HepG2 (cell line): ENCODE measurements at regions not wholly inside any gene's neighbourhood (a gene's known extent, or its start where the extent isn't known, plus 50 kb on each side); places are given as distances from the start of the nearest gene placed in this dataset.

Experiments
- ATAC-seq: fragments of 200-7000 bp; cut with Tn5 transposase; 3 replicates; pipeline ENCODE4 v1.9.1; 2020; ENCODE audit warnings: mild to moderate bottlenecking, moderate library complexity
- BruUV-seq: library from RNA; stranded (reverse); fragments of 400-500 nt; replicated peaks from 2 replicates; lab custom pipeline; 2021; lab: Mats Ljungman, UMichigan
- CTCF ChIA-PET: fragments of 300-600 bp; formaldehyde crosslinking; extraction: SDS; loops from one replicate; lab custom pipeline; 2021; ENCODE audit warnings: low total read pairs, inconsistent platforms, low intra/inter-chr PET ratio; lab: Yijun Ruan, JAX
- POLR2A ChIA-PET: fragments of 350-600 bp; sonication (Branson Sonifier 250); formaldehyde crosslinking; loops from one replicate; lab custom pipeline; 2020; ENCODE audit warnings: antibody characterized with exemption, inconsistent platforms; lab: Yijun Ruan, JAX
- DNase-seq: peaks from one replicate; pipeline ENCODE4 v3.0.0-alpha.2; 2015; ENCODE audit warnings: low spot score
- FAIRE-seq: peaks from 3 replicates; lab custom pipeline; 2011; peaks lifted over from hg19 to GRCh38; lab: Jason Lieb, UNC
- H2AFZ ChIP-seq: one replicate; pipeline ENCODE4 v1.6.1; 2011; ENCODE audit warnings: low read length, inconsistent platforms
- H3K27ac ChIP-seq: fragments of 300-600 bp; 3 replicates; pipeline ENCODE4 v1.8.0; 2011; ENCODE audit warnings: mixed run types, mild to moderate bottlenecking, mixed read lengths, low read length, inconsistent platforms; ENCODE audit not compliant: insufficient read depth; ENCODE audit errors: extremely low read length
- H3K27me3 ChIP-seq, 2 experiments: fragments of 200-600 bp in 1 of 2; 2 replicates in 1 of 2; 3 replicates in 1 of 2; pipeline versions ENCODE4 v1.6.0 to v1.8.0; 2011; ENCODE audit warnings: low read length in 2 of 2, mild to moderate bottlenecking in 2 of 2, moderate library complexity in 2 of 2, inconsistent platforms in 1 of 2; ENCODE audit not compliant: insufficient read depth in 2 of 2, control insufficient read depth in 1 of 2
- H3K36me3 ChIP-seq, 2 experiments: fragments of 200-600 bp in 1 of 2; replicated peaks in 1 of 2; 2 replicates in 1 of 2; 3 replicates in 1 of 2; pipeline versions ENCODE4 v1.5.1 to v1.8.0; 2011; ENCODE audit warnings: low read length in 2 of 2, inconsistent platforms in 1 of 2; ENCODE audit not compliant: insufficient read depth in 2 of 2, control insufficient read depth in 1 of 2
- H3K4me1 ChIP-seq: 2 replicates; pipeline ENCODE4 v1.5.1; 2012; ENCODE audit warnings: low read length, inconsistent platforms; ENCODE audit not compliant: insufficient read depth
- H3K4me2 ChIP-seq: 2 replicates; pipeline ENCODE4 v1.6.0; 2011; ENCODE audit warnings: low read depth, low read length, inconsistent platforms
- H3K4me3 ChIP-seq, 3 experiments: fragments of 200-600 bp in 1 of 3; sonication (generic), shearing (Covaris generic) in 1 of 3; replicated peaks in 1 of 3; 2 replicates each; pipeline ENCODE4 v1.5.1; 2011 to 2016; ENCODE audit warnings: low read length in 3 of 3, inconsistent platforms in 2 of 3, low read depth in 2 of 3, mild to moderate bottlenecking in 2 of 3, control low read depth in 1 of 3, mixed read lengths in 1 of 3; ENCODE audit not compliant: insufficient read depth in 1 of 3
- H3K79me2 ChIP-seq: one replicate; pipeline ENCODE4 v1.6.1; 2011; ENCODE audit warnings: low read length, inconsistent platforms; ENCODE audit not compliant: insufficient read depth
- H3K9ac ChIP-seq: 2 replicates; pipeline ENCODE4 v1.6.0; 2011; ENCODE audit warnings: mild to moderate bottlenecking, low read depth, low read length, inconsistent platforms; ENCODE audit not compliant: insufficient read depth
- H3K9me3 ChIP-seq: 2 replicates; pipeline ENCODE4 v1.5.1; 2012; ENCODE audit warnings: mild to moderate bottlenecking, low read length
- H4K20me1 ChIP-seq: 2 replicates; pipeline ENCODE4 v1.6.0; 2011; ENCODE audit warnings: inconsistent platforms, mild to moderate bottlenecking, low read length, moderate library complexity; ENCODE audit not compliant: insufficient read depth
- ATF7 ChIP-seq, 2 experiments: fragments of 450-650 bp in 1 of 2; sonication (generic) in 1 of 2; formaldehyde crosslinking in 1 of 2; IDR thresholded peaks; 2 replicates each; pipeline versions ENCODE4 v1.4.0 to v1.6.1; 2016 to 2020; ENCODE audit warnings: antibody characterized with exemption in 1 of 2, mild to moderate bottlenecking in 1 of 2, missing genetic modification reagents in 1 of 2
- REL ChIP-seq: sonication (generic); formaldehyde crosslinking; conservative IDR thresholded peaks from 2 replicates; pipeline ENCODE4 v1.8.0; 2022; ENCODE audit warnings: mild to moderate bottlenecking, missing genetic modification reagents, moderate library complexity
- STAG1 ChIP-seq: sonication (generic); formaldehyde crosslinking; IDR thresholded peaks from 2 replicates; pipeline ENCODE4 v1.4.0; 2020; ENCODE audit warnings: missing genetic modification reagents
- WGBS: methylation state at CpG from one replicate; pipeline ENCODE4 v1.1.6; 2017; ENCODE audit warnings: low lambda C conversion rate; 5-methylcytosine and 5-hydroxymethylcytosine counted together
- in situ Hi-C: cut with HindIII; loops from 2 replicates; pipeline ENCODE4 v1.10.0; 2017; ENCODE audit warnings: low pct_unique_long_range_greater_than_20kb; ENCODE audit not compliant: extremely low pct_ligation_motif_present
- intact Hi-C: fragments of 100-400 bp; cut with micrococcal nuclease; formaldehyde crosslinking; loops from one replicate; pipeline ENCODE4 v1.10.0; 2022; ENCODE audit not compliant: unreplicated experiment
- TF ChIP-seq, protein P1 (sequence below): sonication (generic); formaldehyde crosslinking; IDR thresholded peaks from 2 replicates; pipeline ENCODE4 v1.4.0; 2020; ENCODE audit warnings: missing genetic modification reagents
- TF ChIP-seq, protein P2 (sequence below): sonication (generic); formaldehyde crosslinking; IDR thresholded peaks from 2 replicates; pipeline ENCODE4 v1.5.0; 2020; ENCODE audit warnings: mild to moderate bottlenecking, missing genetic modification reagents, moderate library complexity

DNA sequence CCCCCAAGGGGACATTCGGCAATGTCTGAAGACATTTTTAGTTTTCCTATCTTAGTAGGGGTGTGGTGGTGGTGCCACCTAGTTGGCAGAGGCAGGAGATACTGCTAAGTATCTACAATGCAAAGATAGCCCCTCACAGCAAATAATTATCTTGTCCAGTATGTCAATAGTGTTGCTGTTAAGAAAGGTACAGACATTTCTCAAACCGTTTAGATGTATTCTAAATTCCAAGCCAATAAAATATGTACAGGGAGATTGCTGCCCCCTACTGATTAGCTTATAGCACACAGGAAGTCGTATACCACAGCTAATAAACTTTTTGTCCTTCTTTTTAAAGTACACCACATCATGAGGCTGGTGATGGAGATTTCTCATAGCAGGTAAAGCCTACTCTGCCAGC, 260.5 kb downstream of the TMA16 start:
- no peaks in the 10 kb centered on the region for H3K9me3 ChIP-seq
- BruUV-seq = no TSS peak
- ATAC-seq (no peak), DNase-seq (no peak), FAIRE-seq (no peak)
- WGBS = 0% methylated on average over 3 of the region's 3 CpGs
- POLR2A ChIA-PET = no interaction called here
- H2AFZ ChIP-seq = no peak overlapping the region
- no peak overlapping the region for H3K4me3 ChIP-seq
- TF ChIP-seq, protein P1, sequence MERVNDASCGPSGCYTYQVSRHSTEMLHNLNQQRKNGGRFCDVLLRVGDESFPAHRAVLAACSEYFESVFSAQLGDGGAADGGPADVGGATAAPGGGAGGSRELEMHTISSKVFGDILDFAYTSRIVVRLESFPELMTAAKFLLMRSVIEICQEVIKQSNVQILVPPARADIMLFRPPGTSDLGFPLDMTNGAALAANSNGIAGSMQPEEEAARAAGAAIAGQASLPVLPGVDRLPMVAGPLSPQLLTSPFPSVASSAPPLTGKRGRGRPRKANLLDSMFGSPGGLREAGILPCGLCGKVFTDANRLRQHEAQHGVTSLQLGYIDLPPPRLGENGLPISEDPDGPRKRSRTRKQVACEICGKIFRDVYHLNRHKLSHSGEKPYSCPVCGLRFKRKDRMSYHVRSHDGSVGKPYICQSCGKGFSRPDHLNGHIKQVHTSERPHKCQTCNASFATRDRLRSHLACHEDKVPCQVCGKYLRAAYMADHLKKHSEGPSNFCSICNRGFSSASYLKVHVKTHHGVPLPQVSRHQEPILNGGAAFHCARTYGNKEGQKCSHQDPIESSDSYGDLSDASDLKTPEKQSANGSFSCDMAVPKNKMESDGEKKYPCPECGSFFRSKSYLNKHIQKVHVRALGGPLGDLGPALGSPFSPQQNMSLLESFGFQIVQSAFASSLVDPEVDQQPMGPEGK = no peak
- TF ChIP-seq, protein P2, sequence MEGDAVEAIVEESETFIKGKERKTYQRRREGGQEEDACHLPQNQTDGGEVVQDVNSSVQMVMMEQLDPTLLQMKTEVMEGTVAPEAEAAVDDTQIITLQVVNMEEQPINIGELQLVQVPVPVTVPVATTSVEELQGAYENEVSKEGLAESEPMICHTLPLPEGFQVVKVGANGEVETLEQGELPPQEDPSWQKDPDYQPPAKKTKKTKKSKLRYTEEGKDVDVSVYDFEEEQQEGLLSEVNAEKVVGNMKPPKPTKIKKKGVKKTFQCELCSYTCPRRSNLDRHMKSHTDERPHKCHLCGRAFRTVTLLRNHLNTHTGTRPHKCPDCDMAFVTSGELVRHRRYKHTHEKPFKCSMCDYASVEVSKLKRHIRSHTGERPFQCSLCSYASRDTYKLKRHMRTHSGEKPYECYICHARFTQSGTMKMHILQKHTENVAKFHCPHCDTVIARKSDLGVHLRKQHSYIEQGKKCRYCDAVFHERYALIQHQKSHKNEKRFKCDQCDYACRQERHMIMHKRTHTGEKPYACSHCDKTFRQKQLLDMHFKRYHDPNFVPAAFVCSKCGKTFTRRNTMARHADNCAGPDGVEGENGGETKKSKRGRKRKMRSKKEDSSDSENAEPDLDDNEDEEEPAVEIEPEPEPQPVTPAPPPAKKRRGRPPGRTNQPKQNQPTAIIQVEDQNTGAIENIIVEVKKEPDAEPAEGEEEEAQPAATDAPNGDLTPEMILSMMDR (CRISPR knock-in tag) = 0 out of 2 replicates have a peak, but pooled peaks have one; percentile 15
- 0 out of 2 replicates have a peak, but pooled peaks have one; percentile 16 for TF ChIP-seq STAG1 (CRISPR knock-in tag)
- H3K27me3 ChIP-seq = no peaks in the 10 kb centered on the region
- in situ Hi-C loops = no loop called here
- H3K4me2 ChIP-seq = no peak overlapping the region
- no peaks in the 10 kb centered on the region for H3K4me1 ChIP-seq
- H3K9ac ChIP-seq = no peak overlapping the region
- intact Hi-C loops = loop anchor here (2.0 kb wide), 1 partner anchor 200 kb away; no protein-coding TSS in a partner anchor
- CTCF ChIA-PET = no interaction called here
- no peaks in the 10 kb centered on the region for H3K79me2 ChIP-seq
- no peak overlapping the region for H3K27ac ChIP-seq
- H3K36me3 ChIP-seq = no peaks in the 10 kb centered on the region
- H4K20me1 ChIP-seq = no peaks in the 10 kb centered on the region

DNA sequence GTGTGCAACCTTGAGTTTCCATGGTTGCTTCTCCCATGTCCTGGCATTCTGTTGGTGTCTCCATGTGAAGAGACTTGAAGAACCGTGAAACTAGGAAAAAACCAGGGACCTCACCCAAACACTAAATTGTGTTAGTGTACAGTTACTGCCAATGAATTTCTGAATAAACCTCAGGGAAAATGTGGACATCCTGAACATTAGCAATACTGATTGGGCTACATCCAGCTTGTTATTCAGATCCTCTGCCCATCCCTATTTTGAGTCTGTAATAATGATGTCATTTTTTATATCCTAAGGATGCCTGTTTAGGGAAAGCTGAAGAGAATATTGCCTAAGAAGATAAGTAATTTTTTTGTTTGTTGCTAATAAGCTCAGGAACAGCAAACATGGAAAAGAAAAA, 262.7 kb downstream of the TMA16 start:
- in situ Hi-C loops (no loop called here), intact Hi-C loops (no loop called here)
- no peak for ATAC-seq

More for the DNA sequence above, 262.7 kb downstream of the TMA16 start:
- TF ChIP-seq REL = no peak
- TF ChIP-seq ATF7 (IDR thresholded peaks at IDR 0.05) = peak; percentile 83
- no peak for TF ChIP-seq ATF7 (CRISPR knock-in tag; IDR thresholded peaks at IDR 0.05)
- ChIA-PET CTCF (no interaction called here), POLR2A (no interaction called here)
- FAIRE-seq (no peak), DNase-seq (no peak)
- Histone ChIP-seq H3K4me1 (no peaks in the 10 kb centered on the region), H3K36me3 (no peaks in the 10 kb centered on the region), H4K20me1 (no peaks in the 10 kb centered on the region), H2AFZ (no peak overlapping the region), H3K27ac (no peak overlapping the region), H3K79me2 (no peaks in the 10 kb centered on the region), H3K9me3 (no peaks in the 10 kb centered on the region), H3K9ac (no peak overlapping the region), H3K4me2 (no peak overlapping the region), H3K27me3 (no peaks in the 10 kb centered on the region), H3K4me3 (no peak overlapping the region)
- 0% methylated on average over 1 of the region's 1 CpG for whole genome bisulfite sequencing
- BruUV-seq = no TSS peak
